CD4-positive, alpha-beta T cell treated with Interleukin-15 for 4 hours (primary cell): ENCODE measurements at regions not wholly inside any gene's neighbourhood (a gene's known extent, or its start where the extent isn't known, plus 50 kb on each side); places are given as distances from the start of the nearest gene placed in this dataset.
"Not testable (repeated sequence)": the region's sequence is repeated elsewhere in the genome, so short reads cannot be mapped to it uniquely, and the experiment has no call there.

ENCODE experiments used
- DNase-seq: peaks from one replicate; pipeline ENCODE4 v3.0.0-alpha.2; 2020; ENCODE audit warnings: low spot score

DNA sequence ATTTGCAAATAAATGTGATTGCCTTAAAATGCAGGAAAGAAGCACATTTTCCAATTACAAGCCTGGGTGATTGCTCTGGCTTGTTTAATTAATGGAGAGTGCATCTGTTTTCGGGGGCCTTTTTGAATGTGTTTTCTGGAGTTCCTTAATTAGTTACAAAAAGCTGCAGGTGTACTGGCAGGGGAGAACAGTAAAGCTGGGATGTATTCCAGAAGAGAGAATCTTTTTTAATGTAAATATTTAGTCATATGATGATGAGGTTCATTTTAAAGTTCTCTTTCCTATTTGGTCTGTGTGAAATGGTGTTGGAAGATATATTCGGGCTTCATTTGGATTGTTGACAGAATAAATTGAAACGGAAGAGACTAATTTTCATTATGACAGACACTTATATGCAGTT is 70.9 kb upstream of the N4BP1 start:
- DNase-seq = no peak

DNA sequence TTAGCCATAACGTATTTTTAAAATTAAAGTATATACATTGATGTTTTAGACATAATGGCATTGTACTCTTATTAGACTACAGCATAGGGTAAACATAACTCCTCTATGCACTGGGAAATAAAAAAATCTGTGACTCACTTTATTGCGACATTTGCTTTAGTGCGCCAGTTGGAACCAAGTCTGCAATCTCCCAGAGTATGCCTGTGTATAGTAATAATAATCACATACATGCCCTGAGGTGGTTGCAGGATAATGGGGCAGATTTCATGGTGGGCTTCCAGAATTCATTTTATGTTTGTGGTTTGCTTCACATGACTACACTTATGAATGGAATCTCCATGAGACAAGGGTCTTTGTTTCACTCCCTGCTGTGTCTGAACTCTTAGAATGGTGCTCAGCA is 66.9 kb upstream of the N4BP1 start:
- no peak for DNase-seq

- not testable (repeated sequence) for DNase-seq
Measured at GRCh38 chr16:48668184-48668583, 58.2 kb upstream of the N4BP1 start.

DNA sequence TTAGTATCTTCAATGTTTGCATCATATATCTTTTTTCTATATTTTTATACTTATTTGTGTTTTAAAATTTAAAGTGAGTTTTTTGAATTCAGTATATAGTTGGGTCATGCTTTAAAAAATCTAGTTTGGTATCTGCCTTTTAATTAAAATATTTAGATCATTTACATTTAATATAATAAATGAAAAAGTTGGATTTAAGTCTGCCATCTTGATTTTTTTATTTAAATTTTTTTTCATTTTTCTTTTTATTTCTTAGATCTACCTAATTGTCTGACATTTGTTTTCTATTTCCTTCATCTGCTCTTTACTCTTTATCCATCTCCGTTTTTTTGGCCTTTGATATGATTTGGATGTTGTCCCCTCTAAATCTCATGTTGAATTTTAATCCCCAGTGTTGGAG is 50.0 kb upstream of the N4BP1 start:
- DNase-seq = no peak
